Natural killer cell (primary cell): ENCODE measurements at regions not wholly inside any gene's neighbourhood (a gene's known extent, or its start where the extent isn't known, plus 50 kb on each side); places are given as distances from the start of the nearest gene placed in this dataset.

ENCODE experiments used
- ATAC-seq, 3 donors: fragments of 150-1000 bp in 2 of 3; fragments of 200-7000 bp in 1 of 3; cut with Tn5 transposase; 1 replicate in 1 of 3; 2 replicates in 2 of 3; pipeline ENCODE4 v1.10.0; 2021; ENCODE audit warnings: mild to moderate bottlenecking in 2 of 3, moderate library complexity in 2 of 3
- DNase-seq, 2 donors: peaks; one replicate each; pipeline versions ENCODE4 v3.0.0 to v3.0.0-alpha.2; 2013 to 2021; ENCODE audit warnings: mixed read lengths in 1 of 2
- H3K27ac ChIP-seq: one replicate; pipeline ENCODE4 v1.5.1; 2013; ENCODE audit warnings: mild to moderate bottlenecking, low read length
- H3K27me3 ChIP-seq: one replicate; pipeline ENCODE4 v1.6.1; 2013; ENCODE audit warnings: low read length; ENCODE audit not compliant: control insufficient read depth, insufficient read depth
- H3K36me3 ChIP-seq: one replicate; pipeline ENCODE4 v1.6.1; 2013; ENCODE audit warnings: low read length; ENCODE audit not compliant: control insufficient read depth, insufficient read depth
- H3K4me1 ChIP-seq: one replicate; pipeline ENCODE4 v1.6.1; 2013; ENCODE audit warnings: low read length; ENCODE audit not compliant: control insufficient read depth, insufficient read depth
- H3K4me3 ChIP-seq: one replicate; pipeline ENCODE4 v1.5.1; 2013; ENCODE audit warnings: low read length
- H3K9me3 ChIP-seq: one replicate; pipeline ENCODE4 v1.6.1; 2013; ENCODE audit warnings: low read length; ENCODE audit not compliant: control insufficient read depth, insufficient read depth
- H3K27ac Mint-ChIP-seq, 2 donors: one replicate each; pipeline ENCODE4 v1.8.0; 2022; ENCODE audit warnings: mild to moderate bottlenecking in 2 of 2, mixed read lengths in 2 of 2, moderate library complexity in 1 of 2
- H3K27me3 Mint-ChIP-seq, 2 donors: one replicate each; pipeline ENCODE4 v1.8.0; 2022; ENCODE audit warnings: low read depth in 2 of 2, mixed read lengths in 2 of 2
- H3K36me3 Mint-ChIP-seq: one replicate; pipeline ENCODE4 v1.8.0; 2022; ENCODE audit warnings: mixed read lengths
- H3K4me1 Mint-ChIP-seq, 2 donors: one replicate each; pipeline ENCODE4 v1.8.0; 2022; ENCODE audit warnings: mixed read lengths in 2 of 2
- H3K4me3 Mint-ChIP-seq: one replicate; pipeline ENCODE4 v1.8.0; 2022; ENCODE audit warnings: mild to moderate bottlenecking, moderate library complexity, mixed read lengths
- H3K9me3 Mint-ChIP-seq, 2 donors: one replicate each; pipeline ENCODE4 v1.8.0; 2022; ENCODE audit warnings: mixed read lengths in 2 of 2
- WGBS: methylation state at CpG from one replicate; pipeline ENCODE4 v1.1.7; 2013; ENCODE audit warnings: missing lambda C conversion rate; ENCODE audit not compliant: insufficient coverage; 5-methylcytosine and 5-hydroxymethylcytosine counted together
- intact Hi-C: fragments of 100-400 bp; cut with micrococcal nuclease; formaldehyde crosslinking; loops from one replicate; pipeline ENCODE4 v1.14.2; 2022
- TF ChIP-seq, protein P1 (sequence below): fragments of 200-600 bp; IDR thresholded peaks from one replicate; pipeline ENCODE4 v1.8.0; 2022; ENCODE audit warnings: antibody characterized with exemption

DNA sequence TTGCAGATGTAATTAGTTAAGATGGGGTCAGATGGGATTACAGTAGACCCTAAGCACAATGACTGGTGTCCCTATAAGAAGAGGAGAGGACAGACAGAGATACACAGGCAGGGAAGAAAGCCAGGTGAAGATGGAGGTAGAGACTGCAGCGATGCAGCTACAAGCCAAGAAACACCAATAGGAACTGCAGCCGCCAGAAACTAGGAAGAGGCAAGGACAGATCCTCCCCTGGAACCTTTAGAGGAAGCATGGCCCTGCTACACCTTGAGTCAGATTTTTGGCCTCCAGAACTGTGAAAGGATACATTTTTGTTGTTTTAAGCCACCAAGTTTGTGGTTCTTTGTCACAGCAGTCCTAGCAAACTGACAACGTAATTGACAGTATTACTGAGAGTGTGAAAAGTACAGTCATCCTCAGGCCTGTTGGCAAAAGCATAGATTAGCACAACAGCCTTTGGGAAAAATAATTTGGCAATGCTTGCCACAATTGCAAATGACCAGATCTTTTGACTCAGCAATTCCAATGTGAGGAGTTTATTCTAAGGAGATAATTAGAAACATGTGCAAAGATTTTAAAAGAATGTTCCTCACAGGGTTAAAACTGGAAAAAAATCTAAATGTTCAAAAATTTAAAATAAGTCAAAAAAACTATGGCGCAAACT lies 82.6 kb upstream of the TJP1 start:
- Mint-ChIP-seq H3K27ac (no peak overlapping the region), H3K27me3 (peaks cover 4 to 20% of the 10 kb centered on the region in 2 donors), H3K9me3 (no peaks in the 10 kb centered on the region), H3K36me3 (no peaks in the 10 kb centered on the region), H3K4me1 (no peaks in the 10 kb centered on the region), H3K4me3 (no peak overlapping the region)
- H3K27ac ChIP-seq, result no peak overlapping the region
- ATAC-seq (no peak), DNase-seq (no peak)
- no peaks in the 10 kb centered on the region for H3K4me1 ChIP-seq
- H3K9me3 ChIP-seq, result no peaks in the 10 kb centered on the region
- H3K36me3 ChIP-seq, result no peaks in the 10 kb centered on the region
- intact Hi-C loops, result no loop called here
- TF ChIP-seq, protein P1, sequence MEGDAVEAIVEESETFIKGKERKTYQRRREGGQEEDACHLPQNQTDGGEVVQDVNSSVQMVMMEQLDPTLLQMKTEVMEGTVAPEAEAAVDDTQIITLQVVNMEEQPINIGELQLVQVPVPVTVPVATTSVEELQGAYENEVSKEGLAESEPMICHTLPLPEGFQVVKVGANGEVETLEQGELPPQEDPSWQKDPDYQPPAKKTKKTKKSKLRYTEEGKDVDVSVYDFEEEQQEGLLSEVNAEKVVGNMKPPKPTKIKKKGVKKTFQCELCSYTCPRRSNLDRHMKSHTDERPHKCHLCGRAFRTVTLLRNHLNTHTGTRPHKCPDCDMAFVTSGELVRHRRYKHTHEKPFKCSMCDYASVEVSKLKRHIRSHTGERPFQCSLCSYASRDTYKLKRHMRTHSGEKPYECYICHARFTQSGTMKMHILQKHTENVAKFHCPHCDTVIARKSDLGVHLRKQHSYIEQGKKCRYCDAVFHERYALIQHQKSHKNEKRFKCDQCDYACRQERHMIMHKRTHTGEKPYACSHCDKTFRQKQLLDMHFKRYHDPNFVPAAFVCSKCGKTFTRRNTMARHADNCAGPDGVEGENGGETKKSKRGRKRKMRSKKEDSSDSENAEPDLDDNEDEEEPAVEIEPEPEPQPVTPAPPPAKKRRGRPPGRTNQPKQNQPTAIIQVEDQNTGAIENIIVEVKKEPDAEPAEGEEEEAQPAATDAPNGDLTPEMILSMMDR, result no peak
- 65% methylated on average over 4 of the region's 4 CpGs for WGBS
- H3K27me3 ChIP-seq, result no peaks in the 10 kb centered on the region
- no peak overlapping the region for H3K4me3 ChIP-seq

DNA sequence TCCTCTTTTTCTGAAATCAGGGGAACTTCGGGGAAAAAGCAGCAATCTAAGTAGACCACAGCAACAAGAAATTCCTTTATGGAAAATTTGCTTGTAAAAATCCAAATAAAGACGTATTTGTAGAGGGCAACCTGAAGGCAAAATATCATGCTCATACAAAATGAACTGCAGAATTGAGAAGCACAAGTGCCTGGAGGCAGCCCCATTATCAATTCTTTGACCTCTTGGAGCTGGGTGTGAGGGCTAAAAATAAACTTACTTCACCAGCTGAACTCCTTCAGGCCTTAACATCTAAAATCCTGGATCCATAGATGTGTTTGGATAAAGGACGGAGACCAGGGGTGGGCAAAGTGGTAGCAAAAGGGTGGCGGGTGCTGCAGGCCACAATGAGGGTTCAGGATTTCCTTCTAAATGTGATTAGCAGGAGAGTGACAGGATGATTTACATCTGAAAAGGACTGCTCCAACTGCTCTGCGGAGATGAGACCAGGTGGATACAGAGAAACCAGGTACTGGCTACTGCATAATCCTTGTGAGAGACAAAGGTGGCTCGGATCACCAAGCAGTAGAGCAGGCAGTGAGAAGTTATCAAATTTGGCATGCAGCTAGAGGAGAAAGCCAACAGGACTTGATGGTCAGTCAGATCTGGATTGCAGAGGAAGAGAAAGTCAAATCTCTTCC lies 81.7 kb upstream of the TJP1 start:
- Mint-ChIP-seq H3K27ac (no peak overlapping the region), H3K4me1 (no peaks in the 10 kb centered on the region), H3K4me3 (no peak overlapping the region), H3K36me3 (no peaks in the 10 kb centered on the region), H3K9me3 (no peaks in the 10 kb centered on the region), H3K27me3 (peaks cover 10 to 29% of the 10 kb centered on the region in 2 donors)
- 85% methylated on average over 6 of the region's 6 CpGs for WGBS
- ATAC-seq (no peak), DNase-seq (no peak)
- intact Hi-C loops, result no loop called here
- H3K4me3 ChIP-seq, result no peak overlapping the region
- H3K27ac ChIP-seq, result no peak overlapping the region
- H3K36me3 ChIP-seq, result no peaks in the 10 kb centered on the region
- H3K9me3 ChIP-seq, result no peaks in the 10 kb centered on the region
- TF ChIP-seq, protein P1, result no peak
- no peaks in the 10 kb centered on the region for H3K4me1 ChIP-seq
- no peaks in the 10 kb centered on the region for H3K27me3 ChIP-seq

DNA sequence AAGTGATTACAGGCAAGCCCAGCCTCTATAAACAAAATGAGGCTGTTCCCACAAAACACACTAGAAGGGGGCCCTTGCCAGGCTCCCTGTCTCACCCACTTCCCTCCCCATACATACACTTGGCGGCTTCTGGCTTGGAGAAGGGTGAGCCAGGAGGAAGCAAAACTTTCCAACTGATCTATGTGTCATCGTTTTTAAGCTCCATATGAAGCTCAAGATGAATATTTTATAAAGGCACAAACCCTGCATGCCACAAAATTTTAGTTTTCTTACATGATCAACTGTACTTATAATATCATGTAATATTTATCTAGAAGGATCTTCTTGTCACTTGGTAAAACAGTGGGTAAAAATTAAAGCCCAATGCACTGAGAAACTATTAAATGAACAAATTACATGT lies 80.8 kb upstream of the TJP1 start:
- no peaks in the 10 kb centered on the region for H3K27me3 ChIP-seq
- no peak overlapping the region for H3K27ac ChIP-seq
- DNase-seq (no peak), ATAC-seq (no peak)
- no peaks in the 10 kb centered on the region for H3K4me1 ChIP-seq
- Mint-ChIP-seq H3K27ac (no peak overlapping the region), H3K4me1 (no peaks in the 10 kb centered on the region), H3K27me3 (peaks cover 10 to 29% of the 10 kb centered on the region in 2 donors), H3K36me3 (no peaks in the 10 kb centered on the region), H3K4me3 (no peak overlapping the region), H3K9me3 (peaks cover 0 to 2% of the 10 kb centered on the region in 2 donors)
- TF ChIP-seq, protein P1, result no peak
- no peaks in the 10 kb centered on the region for H3K9me3 ChIP-seq
- H3K4me3 ChIP-seq, result no peak overlapping the region
- intact Hi-C loops, result no loop called here
- WGBS, result 93% methylated on average over 1 of the region's 2 CpGs
- H3K36me3 ChIP-seq, result no peaks in the 10 kb centered on the region
